HG03280 (cell line): ENCODE measurements at regions not wholly inside any gene's neighbourhood (a gene's known extent, or its start where the extent isn't known, plus 50 kb on each side); places are given as distances from the start of the nearest gene placed in this dataset.
"Not testable (repeated sequence)": the region's sequence is repeated elsewhere in the genome, so short reads cannot be mapped to it uniquely, and the experiment has no call there.

Experiments used
- ATAC-seq: cut with Tn5 transposase; IDR thresholded peaks from one replicate; pipeline ENCODE4 v1.9.1; 2021; ENCODE audit warnings: mild to moderate bottlenecking, moderate library complexity; ENCODE audit not compliant: unreplicated experiment

- ATAC-seq = no peak
These were observed 134.8 kb upstream of the SLC4A4 start for GRCh38 chr4:71204056-71204455.

DNA sequence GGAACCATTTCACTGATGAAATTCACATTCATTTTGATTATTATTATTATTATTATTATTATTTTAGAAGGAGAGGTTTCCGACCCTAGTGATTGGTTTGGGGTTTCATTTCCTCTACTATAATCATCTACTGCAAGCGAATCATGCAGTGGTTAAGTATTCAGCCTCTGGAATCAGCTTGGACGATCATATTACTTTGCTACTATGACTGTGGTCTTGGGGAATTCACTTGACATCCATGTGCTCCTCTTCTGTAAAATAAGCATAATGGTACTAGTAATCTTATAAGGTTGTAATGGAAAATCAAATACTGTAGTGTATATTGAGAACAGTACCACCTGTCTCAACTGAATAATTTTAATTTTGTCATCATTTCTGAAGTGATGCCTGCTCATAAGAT is 132.1 kb upstream of the SLC4A4 start:
- no peak for ATAC-seq

- ATAC-seq = no peak
These were observed 129.7 kb upstream of the SLC4A4 start for GRCh38 chr4:71209161-71209560.

GRCh38 chr4:71210823-71211222 is 128.0 kb upstream of the SLC4A4 start:
- no peak for ATAC-seq

- ATAC-seq = no peak
These were observed 127.1 kb upstream of the SLC4A4 start for GRCh38 chr4:71211748-71212147.

DNA sequence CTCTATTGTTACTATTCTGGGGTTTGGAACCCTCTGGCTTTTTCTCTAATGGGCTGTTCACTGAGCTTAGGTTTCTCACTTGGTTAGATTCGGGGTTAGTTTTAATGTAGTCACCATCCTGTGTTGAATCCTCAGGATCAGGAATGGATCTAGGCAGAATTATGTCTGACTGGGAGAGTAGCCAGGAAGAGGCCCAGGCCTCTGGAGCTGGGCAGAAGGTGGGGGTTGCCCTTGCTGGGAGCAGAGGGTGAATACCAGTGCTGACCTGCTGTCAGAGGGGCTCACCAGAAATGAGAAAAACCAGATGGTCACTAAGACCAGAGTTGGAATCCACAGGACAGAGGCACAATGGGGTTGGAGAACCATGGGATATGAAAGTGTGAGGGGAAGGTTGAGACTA is 126.6 kb upstream of the SLC4A4 start:
- no peak for ATAC-seq

DNA sequence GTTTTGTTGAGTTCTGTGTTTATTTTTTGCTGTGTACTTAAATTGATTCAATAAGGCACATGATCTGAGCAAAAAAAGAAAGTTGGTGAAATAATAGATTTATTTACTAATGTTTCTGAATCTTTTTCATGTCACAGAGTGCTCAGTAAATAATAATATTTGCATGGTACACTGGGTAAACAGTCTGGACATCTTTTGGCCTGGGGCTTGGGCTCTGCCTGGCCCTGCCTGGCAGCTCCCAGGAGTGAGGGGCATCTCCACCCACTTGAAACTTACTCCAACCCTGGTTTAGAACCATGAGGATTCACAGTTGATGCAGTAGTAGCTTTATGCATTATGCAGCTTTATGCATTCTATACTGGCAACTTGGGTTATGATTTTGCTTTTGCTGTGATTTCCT is 124.2 kb upstream of the SLC4A4 start:
- no peak for ATAC-seq

- ATAC-seq = no peak
These were observed 122.4 kb upstream of the SLC4A4 start for GRCh38 chr4:71216316-71216959.

DNA sequence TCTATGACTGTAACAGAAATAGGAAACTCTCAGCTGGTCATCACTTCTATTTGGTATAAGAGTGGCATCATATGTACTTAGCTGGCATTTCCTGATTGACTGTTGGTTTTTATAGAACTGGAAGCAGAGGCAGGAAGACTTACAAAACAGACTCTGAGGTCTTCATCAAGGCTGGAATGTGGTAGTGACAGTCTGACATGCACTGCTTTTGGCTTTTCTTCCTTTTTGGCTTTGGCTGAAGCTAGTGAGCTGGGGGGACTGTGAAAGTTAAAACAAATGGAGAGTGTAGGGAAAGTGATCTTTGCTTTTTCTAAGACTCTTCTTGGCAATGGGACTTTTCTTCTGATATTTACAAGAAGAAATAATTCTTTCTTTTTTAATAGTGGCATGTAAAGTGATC is 121.1 kb upstream of the SLC4A4 start:
- no peak for ATAC-seq

GRCh38 chr4:71220848-71221247 is 118.0 kb upstream of the SLC4A4 start:
- ATAC-seq = not testable (repeated sequence)

- no peak for ATAC-seq
These were observed 117.0 kb upstream of the SLC4A4 start for GRCh38 chr4:71221510-71222466.

DNA sequence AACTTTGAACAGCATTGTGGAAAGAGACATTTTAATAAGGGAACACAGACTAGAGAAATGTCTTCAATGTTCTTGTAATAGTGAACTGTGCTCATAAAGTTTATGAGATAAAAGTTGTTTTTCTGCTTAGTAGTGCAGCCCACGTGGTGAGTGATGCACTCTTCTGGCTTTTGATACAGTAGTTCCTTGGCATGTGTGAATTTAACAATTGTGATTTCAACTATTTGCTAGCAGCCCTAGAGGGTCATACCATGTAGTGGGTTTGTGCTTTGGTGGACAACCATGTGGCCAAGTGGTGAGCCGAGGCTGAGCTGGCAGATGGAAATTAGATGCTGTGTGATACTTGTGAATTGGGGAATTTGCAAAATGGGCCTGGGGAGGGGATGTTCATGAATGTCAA is 116.2 kb upstream of the SLC4A4 start:
- ATAC-seq = no peak

DNA sequence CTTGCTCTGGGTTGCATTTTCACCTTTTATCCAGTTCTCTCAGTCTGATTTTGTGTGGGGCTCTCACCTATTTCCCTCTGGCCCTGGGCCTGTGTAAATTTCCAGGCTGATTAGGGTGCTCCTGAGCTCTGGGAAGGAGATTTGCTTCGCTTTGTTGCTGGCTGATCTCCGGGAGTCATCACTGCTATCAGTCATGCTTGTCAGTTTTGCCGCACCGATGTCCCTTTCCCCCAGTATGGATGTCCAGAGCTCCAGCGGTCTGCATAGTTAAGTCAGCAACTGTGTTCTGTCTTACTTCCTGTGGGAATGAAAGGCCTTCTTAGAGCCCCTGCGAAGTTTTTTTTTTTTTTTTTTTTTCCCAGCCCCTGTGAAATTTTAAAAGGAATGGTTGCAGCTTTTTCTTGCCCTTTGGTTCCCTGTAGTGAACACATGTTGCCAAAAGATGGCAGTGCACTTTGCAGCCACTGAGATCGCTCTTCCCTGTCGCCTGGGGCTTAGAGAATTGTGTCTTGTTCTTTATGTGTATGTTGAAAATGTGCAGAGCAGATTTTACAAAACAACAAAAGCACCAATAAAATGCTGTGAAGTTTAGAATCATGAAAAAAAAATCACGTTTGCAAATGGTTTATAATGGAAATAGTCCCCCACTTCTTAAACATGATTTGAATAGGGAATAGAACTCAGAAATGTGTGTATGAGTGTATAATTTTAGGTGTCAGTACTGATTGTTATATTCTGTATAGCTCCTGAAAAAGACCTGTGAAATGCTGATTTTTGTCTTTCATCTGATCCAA is 109.1 kb upstream of the SLC4A4 start:
- no peak for ATAC-seq

GRCh38 chr4:71230271-71231128 is 108.3 kb upstream of the SLC4A4 start:
- no peak for ATAC-seq

DNA sequence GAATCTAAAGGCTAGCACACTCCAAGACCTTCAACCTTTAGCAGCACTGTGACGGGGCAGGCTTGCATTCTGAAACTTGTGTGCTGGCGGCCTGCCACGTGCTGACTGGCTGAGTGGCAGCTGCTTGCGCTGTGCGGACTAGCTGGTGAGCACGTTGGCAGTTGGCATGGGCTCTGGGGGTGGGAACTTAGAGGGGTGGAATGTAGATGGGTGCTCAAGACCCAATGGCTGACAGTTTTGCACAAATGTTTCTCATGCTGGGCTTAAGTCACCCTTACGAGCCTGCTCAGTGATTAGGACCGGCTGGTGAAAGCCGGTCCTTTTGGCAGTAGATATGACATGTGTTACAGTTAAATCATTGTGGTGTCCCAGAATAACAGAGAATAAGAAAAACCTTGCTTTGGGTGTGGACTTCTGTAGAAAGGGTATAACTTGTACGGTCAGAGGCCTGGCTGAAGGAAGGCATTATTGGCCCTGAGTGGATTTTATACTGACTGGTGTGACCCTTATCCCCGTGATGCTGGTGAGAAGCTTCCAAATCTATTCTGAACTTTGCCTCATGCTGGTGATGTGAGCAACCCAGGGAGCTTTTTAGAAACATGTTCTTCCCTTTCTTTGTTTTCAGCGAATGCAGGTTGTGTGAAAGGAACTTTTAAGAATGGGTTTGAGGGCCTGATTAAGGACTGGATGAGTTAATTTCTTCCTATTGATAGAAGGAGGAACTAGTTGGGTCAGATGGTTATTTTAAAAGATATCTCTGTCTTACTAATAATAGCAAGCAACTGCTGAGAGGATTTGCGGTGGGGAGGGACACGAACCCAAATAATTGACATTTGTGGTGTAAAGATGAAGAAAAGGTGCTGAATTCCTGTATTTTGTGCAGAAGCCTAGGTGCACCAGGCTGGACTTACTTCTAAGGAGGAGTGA is 107.4 kb upstream of the SLC4A4 start:
- no peak for ATAC-seq

DNA sequence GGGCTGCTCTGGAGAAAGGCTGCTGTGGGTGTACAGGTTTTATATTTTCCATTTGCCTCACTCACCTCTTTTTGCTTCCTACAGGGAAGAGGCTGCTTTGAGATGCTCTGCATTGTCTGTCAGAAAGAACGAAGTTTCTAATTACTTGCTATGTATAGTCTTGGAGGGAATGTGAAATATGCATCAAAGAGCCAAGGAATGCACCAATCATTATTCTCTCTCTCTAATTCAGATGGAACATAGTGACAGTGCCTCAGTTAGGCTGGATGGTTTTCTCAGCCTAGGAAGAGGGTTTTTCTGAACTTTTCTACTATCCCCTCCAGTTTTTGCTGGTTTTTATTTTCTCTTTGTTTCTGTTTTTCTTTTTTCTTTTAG is 106.8 kb upstream of the SLC4A4 start:
- no peak for ATAC-seq

- ATAC-seq = no peak
These were observed 106.0 kb upstream of the SLC4A4 start for GRCh38 chr4:71232846-71233245.

DNA sequence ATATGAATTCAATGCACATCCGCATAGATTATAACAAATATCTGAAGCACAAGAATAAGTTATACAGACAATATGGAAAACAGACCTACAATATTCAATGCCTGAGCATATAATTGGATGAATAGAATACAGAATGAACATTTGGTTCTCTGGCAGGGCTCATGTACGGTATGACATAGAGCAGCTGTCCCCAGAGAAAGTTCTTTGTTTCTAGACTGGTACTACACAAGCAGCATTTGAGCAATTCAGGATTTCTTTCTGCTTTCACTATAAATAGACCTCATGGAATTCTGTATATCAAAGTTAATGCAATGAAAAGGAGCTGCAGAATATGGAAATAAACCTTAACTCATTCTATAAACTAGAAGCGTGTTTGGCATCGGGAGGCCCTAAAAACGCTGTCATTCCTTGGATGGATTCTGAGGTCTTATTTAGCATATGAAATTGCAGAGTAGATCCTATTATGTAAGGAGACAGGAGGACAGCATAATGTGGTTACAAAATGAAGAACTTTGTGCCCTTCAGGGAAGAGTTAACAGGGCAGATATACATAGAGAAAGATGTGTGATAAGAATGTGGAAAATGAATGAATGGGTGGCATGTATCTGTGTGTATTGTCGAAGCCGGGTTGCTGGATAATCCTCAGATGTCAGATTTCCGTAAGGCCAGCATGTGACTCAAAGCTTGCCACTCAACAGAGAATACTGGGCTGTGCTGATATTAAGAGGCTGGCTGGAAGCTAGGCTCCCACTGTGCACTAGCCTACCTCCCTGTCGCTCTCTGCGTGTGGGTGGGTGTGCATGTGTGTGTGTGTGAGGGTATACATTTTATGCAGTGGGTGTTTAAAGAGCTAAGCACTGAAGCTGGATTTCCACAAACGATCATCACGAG is 103.3 kb upstream of the SLC4A4 start:
- no peak for ATAC-seq

GRCh38 chr4:71236226-71236625 is 102.6 kb upstream of the SLC4A4 start:
- ATAC-seq = no peak
